Medulla oblongata (tissue), 1 donor: ENCODE measurements at regions not wholly inside any gene's neighbourhood (a gene's known extent, or its start where the extent isn't known, plus 50 kb on each side); places are given as distances from the start of the nearest gene placed in this dataset.
"Not testable (repeated sequence)": the region's sequence is repeated elsewhere in the genome, so short reads cannot be mapped to it uniquely, and the experiment has no call there.

Experiments
- DNase-seq: peaks from one replicate; pipeline ENCODE4 v3.0.0-alpha.2; 2015; ENCODE audit errors: extremely low spot score

DNA sequence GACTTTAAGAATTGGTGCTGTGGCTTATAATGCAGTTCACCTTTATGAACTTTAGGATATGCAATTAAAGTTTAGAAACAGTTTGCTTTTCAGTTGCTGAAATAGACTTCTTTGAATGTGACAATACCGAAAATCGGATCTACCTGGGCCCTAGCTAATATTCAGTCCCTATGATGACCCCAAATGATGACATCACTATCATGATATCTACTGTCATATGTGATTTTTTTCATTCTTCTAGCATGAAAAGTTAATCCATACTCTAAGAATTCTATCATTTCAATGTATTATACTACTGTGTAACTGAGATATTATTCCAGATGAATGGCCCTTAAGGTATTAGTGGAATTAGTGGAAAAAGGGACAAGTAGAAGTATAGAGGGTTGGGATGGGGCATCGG is 487.2 kb upstream of the TUSC1 start:
- DNase-seq = no peak

GRCh38 chr9:26163931-26164330 is 485.7 kb upstream of the TUSC1 start:
- no peak for DNase-seq

GRCh38 chr9:26159575-26160392 is 481.5 kb upstream of the TUSC1 start:
- no peak for DNase-seq

GRCh38 chr9:26158631-26159150 is 480.4 kb upstream of the TUSC1 start:
- DNase-seq = no peak

- no peak for DNase-seq
Measured at GRCh38 chr9:26157411-26157810, 479.2 kb upstream of the TUSC1 start.

GRCh38 chr9:26152350-26152749 is 474.1 kb upstream of the TUSC1 start:
- DNase-seq = no peak

- DNase-seq = no peak
Measured at GRCh38 chr9:26148128-26148527, 469.9 kb upstream of the TUSC1 start.

- DNase-seq = no peak
Measured at GRCh38 chr9:26145938-26146337, 467.7 kb upstream of the TUSC1 start.

- no peak for DNase-seq
Measured at GRCh38 chr9:26142631-26143030, 464.4 kb upstream of the TUSC1 start.

- no peak for DNase-seq
Measured at GRCh38 chr9:26142201-26142600, 464.0 kb upstream of the TUSC1 start.

DNA sequence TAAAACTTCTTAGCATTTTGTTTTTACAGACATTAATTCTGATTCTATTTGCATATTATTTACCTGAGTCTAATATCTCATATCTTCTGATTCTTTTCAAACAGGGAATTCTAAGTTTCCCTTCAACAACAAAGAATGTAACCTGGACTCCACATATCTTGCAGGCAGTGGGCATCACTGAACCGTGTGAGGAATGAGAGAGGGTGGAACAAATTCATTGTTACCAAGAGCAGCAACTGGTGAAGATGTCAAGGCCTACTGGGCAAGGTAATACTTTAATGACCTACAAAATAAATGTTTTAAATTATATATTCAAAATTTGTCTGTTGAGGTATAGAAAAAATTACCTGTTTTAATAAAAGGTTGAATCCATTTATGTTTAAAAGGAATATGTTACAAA is 455.3 kb upstream of the TUSC1 start:
- no peak for DNase-seq

DNA sequence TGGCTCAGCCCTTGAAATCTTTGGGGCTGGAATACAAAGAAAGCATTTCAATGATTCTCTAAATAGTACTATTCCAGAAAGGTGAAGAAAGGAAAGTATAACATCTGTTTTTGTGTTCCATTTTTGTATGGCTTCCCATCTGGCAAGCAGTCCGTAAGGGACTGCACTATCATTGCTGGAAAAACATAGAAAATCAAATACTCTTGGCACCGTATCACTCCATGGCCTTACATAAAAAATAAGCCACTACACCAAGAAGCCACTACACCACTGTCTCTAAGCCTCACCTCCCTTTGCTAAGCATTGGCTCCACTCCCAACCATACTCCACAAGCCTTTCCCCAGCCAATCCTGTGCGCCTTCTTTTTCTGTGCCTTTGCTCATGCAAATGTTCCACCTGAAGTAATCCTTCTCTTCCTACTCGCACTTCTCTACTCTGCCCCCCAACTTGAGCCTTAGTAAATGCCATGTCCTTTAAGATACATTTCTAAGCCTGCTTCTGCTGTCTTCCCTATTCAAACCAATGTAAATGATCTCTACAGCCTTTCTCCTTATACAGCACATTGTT is 454.6 kb upstream of the TUSC1 start:
- no peak for DNase-seq

- DNase-seq = no peak
Measured at GRCh38 chr9:26131886-26132285, 453.6 kb upstream of the TUSC1 start.

DNA sequence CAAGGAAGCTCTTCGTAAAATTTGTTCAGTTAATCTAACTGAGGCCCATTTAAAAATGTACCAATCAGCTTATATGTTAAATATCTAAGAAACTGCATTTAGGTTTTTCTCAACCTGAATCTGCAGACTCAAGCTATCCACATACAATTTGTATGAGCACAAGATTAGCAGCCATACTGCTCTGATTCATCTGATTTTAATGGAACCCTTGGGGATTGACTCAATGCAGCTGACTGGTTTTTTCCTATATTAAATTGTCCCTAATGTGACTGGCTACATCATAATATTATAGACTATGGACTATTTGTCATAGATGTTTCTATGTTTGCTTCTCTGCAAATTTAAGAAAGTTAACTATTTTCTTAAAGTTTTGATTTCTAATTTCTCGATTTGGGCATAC is 451.0 kb upstream of the TUSC1 start:
- no peak for DNase-seq

DNA sequence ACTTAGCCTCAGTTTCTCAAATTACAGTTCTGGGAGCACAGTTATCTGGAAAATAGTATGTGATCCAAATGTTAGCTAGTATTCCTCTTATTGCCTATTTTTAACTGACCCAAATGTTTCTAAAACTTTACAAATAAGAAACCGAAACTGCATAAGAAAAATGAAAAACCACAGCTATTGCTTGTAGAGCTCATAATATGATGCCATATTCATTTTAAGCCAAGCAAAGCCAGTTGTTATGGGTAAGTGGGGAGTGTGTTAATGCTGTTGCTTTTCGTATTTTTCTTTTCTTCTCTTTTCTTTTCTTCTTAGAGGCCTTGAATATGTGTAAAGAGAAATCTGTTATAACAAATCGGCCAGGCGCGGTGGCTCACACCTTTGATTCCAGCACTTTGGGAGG is 447.4 kb upstream of the TUSC1 start:
- DNase-seq = no peak

DNA sequence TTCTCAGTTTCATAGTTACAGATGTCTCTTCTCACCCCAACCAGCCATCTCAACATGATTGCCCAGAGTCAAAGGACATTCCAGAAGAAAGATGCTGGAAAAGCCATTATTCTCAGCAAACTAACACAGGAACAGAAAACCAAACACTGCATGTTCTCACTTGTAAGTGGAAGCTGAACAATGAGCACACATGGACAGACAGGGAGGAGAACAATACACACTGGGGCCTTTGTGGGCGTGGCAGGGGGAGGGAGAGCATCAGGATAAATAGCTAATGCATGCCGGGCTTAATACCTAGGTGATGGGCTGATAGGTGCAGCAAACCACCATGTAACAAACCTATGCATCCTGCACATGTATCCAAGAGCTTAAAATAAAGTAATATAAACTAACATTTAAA is 437.8 kb upstream of the TUSC1 start:
- not testable (repeated sequence) for DNase-seq

- no peak for DNase-seq
Measured at GRCh38 chr9:26112724-26113123, 434.5 kb upstream of the TUSC1 start.

- no peak for DNase-seq
Measured at GRCh38 chr9:26086396-26086795, 408.2 kb upstream of the TUSC1 start.

- no peak for DNase-seq
Measured at GRCh38 chr9:26081847-26082246, 403.6 kb upstream of the TUSC1 start.

GRCh38 chr9:26078706-26079105 is 400.5 kb upstream of the TUSC1 start:
- DNase-seq = no peak

- DNase-seq = no peak
Measured at GRCh38 chr9:26077860-26078259, 399.6 kb upstream of the TUSC1 start.

GRCh38 chr9:26067608-26068007 is 389.4 kb upstream of the TUSC1 start:
- DNase-seq = no peak

DNA sequence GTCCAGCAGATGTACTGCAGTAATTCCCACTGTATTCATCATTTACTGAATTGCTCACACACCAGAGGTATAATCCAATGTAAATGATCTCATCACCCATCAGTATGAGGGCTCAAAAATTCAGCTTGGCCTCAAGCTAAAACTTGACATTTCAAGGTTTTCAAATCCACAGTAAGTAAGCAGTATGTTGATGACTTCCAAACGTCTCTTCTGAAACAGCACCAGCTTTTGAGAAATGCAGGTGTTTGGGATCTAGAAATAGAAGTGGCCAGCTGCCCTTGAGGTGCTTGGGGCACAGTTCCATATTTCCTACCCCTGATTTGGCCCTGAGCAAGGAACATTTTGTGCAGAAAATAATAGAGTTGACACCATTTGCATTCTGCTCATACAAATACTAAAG is 388.0 kb upstream of the TUSC1 start:
- DNase-seq = no peak
